Right kidney (tissue), 1 donor: ENCODE measurements at regions not wholly inside any gene's neighbourhood (a gene's known extent, or its start where the extent isn't known, plus 50 kb on each side); places are given as distances from the start of the nearest gene placed in this dataset.
"Not testable (repeated sequence)": the region's sequence is repeated elsewhere in the genome, so short reads cannot be mapped to it uniquely, and the experiment has no call there.

Experiments
- DNase-seq: peaks from one replicate; pipeline ENCODE4 v3.0.0-alpha.2; 2016

DNA sequence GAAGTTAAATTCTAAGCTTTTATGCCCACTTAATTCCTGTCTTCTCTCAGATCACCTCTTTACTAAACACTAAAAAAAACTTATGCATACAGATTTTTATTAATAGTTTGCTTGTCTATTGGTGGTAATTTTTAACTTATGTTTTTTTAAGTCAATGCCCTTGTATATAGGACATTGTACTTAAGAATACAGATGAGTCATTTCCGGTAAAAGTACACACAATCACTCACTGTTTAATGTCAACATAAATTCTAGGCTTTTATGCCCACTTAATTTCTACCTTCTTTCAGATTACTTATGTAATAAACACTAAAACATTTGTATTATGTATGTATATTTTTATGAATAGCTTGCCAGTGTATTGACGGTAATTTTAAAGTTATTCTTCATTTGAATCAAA lies 872.8 kb upstream of the CDH9 start:
- DNase-seq: no peak

DNA sequence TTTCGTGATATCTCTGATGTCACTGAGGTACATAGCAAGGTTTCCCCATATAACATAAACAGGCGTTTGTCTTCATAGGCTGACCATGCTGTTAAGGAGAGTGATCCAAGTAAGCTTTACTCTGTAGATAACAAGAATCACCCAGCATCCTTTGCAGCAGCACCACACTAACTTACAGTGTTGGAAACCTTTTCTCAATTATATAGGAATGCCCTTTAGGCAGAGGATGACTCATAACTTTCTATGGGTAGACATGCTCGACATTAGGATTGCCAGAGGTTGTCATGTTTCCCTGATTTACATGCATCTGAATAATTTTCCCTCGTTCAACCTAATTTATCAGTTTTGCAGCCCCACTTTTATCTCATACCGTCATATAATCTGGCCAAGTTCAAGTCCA lies 870.0 kb upstream of the CDH9 start:
- DNase-seq: no peak

DNA sequence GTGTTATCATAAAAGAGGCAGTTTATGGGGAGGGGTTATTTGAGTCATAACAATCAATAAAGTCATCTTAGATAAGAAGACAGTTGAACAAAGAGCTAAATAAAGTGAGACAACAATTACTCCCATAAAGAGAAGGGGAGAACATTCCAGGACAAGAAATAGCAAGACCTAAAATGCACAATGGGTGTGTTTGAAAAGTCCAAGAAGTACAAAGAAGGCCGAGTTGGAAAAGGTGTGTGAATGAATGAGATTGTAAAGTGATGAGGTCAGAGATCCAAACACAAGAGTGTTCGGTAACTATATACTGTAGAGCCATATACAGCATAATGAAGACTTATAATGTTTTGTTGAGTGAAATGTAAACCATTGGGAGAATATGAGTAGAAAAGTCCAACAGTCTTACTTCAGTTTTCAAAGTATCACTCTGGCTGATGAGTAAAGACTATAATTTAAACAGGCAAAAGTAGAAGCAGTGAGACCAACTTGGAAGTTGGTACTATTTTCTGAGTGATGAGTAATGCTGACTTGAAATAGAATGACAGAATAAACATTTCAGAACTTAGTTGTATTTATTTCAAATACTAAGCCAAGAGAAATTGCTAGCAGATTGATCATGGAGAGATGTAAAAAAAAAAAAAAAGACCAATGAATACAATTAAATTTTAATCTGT lies 868.7 kb upstream of the CDH9 start:
- DNase-seq: no peak

DNA sequence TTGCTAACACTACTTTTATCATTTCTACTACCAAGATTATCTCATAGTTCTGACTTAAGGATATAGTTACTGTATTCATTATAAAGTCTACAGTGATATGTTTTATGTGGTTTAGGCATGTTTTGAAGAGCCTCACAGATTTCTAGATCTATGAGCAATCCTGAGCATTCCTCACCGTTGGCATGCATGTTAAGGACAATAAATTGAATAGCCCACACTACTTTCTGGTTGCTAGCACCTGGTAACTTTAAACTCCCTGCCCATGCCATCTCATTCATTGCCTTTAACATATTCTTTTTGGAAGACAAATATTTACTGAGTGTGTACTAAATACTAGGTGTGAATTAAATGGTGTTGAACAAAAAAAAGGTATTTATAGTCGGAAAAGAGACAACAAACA lies 868.1 kb upstream of the CDH9 start:
- DNase-seq: no peak

DNA sequence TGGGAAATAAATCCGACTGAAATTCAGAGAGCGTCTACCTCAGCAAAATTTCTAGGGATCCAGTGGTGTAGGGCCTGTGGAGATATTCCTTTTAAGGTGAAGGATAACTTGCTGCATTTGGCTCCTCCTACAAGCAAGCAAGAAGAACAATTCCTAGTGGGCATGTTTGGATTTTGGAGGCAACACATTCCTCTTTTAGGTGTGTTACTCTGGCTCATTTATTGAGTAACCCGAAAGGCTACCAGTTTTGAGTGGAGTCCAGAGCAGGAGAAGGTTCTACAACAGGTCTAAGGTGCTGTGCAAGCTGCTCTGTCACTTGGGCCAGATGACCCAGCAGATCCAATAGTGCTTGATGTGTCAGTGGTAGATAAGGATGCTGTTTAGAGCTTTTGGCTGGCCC lies 862.4 kb upstream of the CDH9 start:
- no peak for DNase-seq

DNA sequence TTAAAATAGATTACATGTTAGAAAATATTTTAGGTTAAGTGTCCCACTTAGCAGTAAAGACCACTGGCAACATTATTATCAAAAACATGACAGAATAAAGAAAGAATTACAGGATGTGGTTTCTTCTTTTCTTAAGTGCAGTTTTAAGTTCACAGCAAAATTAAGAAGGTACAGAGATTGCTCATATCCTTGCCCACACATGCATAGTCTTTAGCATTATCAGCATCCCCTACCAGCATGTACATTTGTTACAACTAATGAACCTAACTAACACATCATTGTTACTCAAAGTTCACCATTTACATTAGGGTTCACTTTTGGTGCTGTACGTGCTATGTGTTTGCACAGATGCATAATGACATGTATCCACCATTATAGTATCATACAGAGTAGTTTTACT lies 837.7 kb upstream of the CDH9 start:
- DNase-seq: no peak

DNA sequence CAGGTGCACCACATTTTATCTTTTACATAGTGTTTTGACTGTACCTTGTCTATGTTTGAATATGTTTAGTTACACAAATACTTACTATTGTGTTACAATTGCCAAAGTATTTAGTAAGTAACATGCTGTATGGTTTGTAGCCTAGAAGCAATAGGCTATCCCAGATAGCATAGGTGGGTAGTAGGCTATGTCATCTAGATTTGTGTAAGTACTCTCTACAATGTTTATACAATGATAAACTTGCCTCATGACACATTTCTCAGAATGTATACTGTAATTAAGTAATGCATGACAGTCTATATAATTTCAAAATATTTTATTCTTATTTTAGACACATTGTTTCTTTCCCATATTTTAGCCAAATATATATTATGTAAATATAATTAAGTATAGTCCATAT lies 836.8 kb upstream of the CDH9 start:
- DNase-seq: no peak

DNA sequence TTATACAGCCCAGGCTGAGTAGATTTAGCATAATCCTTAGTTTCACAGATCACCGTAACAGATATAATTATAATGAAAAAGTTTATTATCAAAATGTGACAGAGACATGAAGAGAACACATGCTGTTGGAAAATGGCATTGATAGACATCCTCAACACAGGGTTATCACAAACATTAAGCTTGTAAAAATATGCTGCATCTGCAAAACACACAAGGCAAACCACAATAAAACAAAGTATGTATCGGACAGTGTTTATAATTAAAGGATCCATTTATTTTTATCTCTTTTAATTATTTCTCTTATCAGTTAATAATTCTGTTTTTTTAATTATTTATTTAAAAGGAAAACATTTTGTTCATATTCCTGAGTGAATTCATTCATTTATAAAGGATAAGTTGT lies 829.9 kb upstream of the CDH9 start:
- DNase-seq: no peak

DNA sequence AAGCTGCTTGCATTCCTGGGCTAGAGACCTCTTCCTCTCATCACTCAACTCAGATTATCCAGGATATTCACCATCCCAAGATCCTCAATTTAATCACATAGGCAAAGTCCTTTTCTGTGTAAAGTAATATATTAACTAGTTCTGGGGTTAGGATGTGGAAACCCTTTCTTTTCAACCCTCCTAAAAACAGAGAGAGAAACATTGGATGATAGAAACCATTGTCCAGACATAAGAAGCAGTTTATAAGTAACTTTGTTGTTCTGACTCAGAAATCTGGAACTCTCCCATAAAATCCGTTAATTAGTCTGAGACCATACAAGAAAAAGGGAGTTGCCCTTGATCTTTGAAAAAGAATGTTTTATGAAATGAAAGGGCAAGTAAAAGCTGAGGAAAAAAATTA lies 817.1 kb upstream of the CDH9 start:
- DNase-seq: no peak

DNA sequence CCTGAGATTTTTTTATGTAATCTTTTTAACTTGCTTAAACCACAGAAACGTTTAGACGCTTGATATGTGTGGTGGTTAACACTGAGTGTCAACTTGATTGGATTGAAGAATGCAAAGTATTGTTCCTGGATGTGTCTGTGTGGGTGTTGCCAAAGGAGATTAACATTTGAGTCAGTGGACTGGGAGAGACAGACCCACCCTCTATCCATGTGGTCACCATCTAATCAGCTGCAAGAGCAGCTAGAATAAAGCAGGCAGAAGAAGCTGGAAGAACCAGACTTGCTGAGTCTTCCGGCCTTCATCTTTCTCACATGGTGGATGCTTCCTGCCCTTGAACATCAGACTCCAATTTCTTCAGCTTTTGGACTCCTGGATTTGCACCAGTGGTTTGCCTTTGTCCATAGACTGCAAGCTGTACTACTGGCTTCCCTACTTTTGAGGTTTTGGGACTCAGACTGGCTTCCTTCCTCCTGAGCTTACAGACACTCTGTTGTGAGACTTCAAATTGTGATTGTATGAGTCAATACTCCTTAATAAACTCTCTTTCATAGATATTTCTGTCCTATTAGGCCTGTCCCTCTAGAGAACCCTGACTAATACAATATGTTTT lies 816.0 kb upstream of the CDH9 start:
- DNase-seq: no peak

DNA sequence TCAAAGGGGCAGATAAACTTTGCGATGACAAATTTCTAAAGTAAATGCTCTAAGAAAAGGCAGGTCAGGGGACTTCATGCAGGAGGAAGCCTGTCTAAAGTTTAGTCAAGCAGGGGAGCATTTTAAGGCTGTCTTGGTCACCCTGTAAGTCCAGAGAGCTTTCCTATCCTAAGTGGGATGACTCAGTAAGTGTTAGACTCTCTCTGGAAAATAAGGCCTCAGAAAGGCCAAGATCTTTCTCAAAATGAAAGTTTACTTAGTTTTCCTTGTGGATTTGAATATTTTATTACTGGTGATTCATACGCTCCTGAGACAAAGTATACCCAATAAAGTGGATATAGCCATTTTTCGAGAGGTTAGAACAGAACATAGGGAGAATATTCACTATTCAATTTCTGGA lies 806.9 kb upstream of the CDH9 start:
- DNase-seq: no peak

DNA sequence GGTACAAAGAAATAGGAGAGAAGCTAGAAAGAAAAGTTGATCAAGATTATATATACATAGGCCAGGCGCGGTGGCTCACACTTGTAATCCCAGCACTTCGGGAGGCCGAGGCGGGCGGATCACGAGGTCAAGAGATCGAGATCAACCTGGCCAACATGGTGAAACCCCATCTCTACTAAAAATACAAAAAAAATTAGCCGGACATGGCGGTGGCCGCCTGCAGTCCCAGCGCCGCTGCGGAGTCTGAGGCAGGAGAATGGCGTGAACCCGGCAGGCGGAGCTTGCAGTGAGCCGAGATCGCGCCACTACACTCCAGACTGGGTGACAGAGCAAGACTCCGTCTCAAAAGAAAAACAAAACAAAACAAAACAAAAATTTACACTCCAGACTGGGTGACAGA lies 798.3 kb upstream of the CDH9 start:
- DNase-seq: not testable (repeated sequence)

DNA sequence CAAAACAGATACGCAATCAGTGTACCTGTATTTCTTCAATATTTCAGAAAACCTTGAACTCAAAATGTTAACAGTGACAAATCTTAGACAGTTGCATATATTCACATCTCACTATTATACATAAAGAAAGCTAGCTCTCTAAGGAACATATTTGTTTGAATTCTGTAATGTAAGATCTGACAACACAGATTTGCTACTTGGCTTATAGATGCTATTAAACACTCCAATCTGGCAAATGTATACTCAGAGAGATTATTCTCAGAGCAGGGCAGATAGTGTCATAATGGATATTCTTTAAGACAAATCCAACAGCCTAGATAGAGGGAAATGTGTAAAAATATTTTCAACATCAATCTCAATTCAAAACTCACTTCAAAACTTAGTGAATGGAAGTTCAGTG lies 794.5 kb upstream of the CDH9 start:
- no peak for DNase-seq

DNA sequence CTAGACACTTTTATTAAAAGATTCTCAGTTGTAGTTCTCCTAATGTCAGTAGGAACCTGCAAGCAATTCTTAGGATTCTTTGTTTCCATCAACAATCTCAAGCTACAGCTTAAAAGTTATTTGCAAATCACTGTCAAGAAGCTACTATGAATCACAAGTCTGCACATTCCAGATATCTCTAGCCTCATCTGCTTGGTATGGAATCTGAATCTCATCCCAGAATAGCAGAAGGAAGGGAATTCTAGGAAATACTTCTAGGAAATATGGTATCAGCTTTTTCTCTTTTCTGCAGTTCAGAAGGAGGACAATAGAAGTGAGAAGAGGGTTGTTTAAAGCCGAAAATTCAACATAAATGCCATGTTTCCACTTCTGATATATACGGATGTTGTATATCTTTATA lies 792.2 kb upstream of the CDH9 start:
- no peak for DNase-seq

DNA sequence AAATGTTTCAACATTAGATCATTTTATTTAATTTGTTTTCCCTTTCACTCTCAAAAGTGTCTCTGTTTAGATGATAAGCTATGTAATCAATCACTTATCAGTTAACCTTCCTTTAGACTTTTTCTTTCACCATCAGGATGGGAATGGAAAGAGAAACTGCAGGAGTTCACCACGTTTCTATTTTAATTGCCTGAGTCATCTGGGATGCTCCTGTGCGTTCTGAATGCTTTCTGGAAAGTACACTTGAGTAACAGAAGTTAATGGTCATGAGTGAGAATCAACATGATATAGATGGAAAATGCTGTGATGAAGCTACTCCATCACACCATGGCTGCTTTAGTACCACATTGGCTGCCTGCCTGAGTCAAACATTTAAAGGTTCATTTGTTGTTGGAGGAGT lies 783.3 kb upstream of the CDH9 start:
- DNase-seq: no peak

DNA sequence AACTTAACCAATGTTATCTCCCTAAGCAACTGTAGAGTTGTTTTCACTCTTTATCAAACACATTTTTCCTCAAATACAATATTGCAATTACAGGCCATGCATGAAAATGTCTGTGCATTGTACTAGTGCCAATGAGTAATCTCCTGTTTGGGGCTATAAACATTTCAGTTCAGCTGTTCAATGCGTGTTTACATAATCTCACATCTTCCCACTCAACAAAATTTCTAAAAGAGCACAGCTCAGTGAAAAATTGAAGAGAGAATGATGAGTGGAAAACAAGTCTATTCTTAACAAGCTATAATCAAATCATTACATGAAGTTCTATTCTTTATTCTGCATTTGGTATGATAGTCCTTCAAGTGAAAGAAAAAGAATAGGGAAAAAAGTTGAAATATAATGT lies 780.5 kb upstream of the CDH9 start:
- DNase-seq: no peak

DNA sequence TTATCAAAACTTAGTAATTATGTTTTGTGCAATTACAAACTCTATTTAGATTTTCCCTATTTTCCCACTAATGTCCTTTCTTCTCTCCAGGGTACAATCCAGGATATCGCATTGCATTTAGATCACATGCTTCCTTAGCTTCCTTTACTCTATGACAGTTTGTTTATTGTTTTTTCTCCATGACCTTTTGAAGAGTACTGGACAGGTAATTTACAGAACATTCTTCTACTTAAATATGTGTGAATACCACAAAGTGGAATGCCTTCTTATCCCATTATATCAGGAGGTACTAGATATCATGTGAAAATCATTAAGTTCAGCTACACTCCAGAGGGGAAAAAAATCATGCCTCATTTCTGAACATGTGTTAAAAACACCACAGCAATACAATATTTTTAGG lies 776.6 kb upstream of the CDH9 start:
- DNase-seq: no peak

DNA sequence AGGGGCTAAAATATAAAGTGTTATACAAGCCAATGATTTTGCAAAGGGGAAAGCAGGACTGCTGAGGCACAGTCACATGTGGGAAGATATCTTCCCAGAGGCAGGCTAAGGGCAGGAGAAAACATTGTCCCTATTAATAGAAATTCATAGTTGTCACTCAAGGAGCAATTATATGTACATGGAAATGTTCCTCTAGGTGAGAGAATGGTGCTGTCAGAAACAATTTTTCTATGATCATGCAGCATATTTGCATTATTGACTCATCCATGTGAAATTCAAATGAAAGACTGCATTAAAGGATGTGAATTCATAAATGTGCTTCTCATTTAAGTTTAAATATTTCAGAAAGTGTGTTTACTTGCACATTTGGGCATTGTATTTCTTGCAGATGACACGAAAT lies 775.9 kb upstream of the CDH9 start:
- DNase-seq: no peak

DNA sequence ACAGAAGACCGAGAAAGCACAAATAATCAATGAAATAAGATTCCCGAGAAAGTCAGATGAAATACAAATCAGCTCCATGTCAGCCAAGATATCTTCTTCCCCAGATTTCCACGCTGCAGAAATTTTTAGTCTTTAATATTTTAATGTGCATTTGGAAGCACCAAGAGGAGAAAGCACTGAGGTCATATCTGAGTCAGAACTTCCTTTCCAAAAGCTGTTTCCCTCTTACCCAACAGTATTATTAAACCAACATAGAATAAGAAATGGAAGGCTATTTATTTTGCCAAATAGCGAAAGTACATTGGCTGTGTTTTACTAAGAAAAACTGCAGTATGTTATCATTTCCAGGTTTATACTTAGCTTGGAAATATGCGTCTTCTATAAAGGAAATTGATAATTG lies 772.1 kb upstream of the CDH9 start:
- DNase-seq: no peak

DNA sequence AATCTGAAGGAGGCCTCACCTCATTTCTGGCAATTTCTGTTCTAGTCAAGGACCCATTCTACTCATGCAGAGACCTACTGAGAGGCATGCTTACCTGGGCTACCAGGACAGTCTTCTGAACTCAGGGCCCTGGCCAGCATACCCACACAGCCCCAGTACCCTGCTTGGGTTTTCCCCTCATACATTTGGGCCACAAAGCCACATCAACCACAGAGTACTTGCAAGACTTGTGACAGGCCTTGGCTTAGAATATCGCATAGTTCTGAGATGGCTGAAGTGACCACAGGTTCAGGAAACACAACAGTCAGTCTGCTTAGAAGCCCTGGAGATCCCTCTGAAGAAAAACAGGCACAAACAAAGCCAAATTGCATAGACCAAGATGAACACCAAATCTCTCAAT lies 758.8 kb upstream of the CDH9 start:
- DNase-seq: no peak

DNA sequence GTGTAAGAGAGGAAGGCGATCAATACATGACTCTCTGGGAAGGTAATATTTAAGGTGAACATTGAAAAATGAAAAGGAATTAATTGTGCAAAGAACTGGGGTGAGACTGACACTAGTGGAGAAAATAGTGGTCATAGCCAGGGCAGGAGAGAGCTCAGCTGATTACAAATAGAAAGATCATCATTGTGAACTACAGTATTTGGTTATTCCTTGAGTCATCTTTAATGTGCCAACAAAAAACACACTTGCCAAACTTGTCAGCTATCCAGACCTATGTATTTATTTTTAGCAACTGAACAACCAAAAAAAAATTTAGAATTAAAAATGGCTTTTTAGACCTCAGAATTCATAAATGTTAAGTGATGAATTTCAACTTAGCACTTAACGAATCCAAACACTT lies 749.8 kb upstream of the CDH9 start:
- no peak for DNase-seq

DNA sequence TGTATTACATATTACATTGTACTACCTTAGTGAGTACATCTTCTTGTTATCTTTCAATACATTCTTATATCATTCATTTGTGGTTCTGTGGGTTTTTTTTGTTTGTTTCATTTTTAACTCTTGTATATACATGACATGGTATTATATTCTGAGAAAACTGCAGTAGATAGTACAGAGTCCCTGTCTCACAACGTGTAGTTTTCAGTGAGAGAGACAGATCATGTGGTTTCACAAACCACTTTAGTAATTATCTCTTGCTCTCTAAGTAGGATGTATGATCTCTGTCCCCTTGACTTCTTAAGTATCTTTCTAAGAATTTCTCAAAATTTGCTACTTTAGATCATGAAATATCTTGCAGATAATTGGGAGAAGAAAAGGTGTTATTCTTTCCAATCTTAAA lies 745.9 kb upstream of the CDH9 start:
- DNase-seq: no peak

DNA sequence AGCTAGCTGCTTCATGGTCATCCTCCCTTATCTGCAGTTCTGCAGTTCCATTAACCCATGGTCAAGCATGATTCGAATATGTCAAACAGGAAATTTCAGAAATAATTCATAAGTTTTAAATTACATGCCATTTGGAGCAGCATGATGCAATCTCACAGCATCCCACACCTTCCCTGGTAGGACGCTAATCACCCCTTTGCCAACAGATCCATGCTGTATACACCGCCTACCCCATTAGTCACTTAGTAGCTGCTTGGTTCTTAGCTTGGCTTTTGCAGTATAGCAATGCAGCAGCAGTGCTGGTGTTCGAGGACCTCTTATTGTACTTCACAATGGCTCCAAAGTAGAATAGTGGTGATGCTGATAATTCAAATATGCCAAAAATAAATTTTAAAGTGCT lies 739.7 kb upstream of the CDH9 start:
- no peak for DNase-seq

DNA sequence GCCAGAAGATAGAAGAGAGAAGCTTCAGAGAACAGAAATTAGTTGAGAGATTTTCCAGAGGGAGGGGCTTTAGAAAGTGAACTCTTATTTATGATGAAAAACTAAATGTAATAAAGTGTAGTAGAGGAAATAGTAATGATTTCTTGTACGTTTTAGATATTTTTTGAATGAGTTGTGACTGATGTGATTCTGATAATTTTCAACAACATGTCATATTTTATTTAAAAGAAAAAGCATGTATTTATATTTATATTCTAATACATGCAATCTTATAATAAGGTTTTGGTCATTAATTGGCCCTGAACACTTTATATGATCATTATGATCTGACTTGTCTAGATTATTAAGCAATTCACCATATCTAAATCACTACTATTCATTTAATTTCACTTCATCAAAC lies 735.2 kb upstream of the CDH9 start:
- DNase-seq: no peak

DNA sequence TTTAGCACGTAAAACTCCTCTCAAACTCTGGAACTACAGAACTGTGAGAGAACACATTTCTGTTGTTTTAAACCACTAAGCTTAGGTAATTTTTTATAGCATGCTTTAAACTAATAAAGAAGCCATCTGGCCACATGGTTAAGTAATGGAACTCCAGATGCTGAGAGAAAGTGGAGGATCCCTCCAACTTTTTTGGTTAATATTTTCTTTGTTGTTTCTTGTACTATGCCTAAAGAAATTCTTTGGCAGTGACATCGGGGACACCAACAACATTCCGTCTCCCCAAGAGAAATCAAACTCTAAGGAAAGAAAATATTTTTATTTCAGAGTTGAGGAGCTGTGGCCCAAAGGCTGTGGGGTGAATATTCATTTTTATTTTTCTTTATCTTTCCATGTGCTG lies 734.8 kb upstream of the CDH9 start:
- DNase-seq: no peak
